ENCODE measurements at regions not wholly inside any gene's neighbourhood (a gene's known extent, or its start where the extent isn't known, plus 50 kb on each side); places are given as distances from the start of the nearest gene placed in this dataset.

GRCh38 chr10:123331438-123331837 is 177.2 kb downstream of the BUB3 start (continued):
- TF ChIP-seq ZNF878 (CRISPR knock-in tag; IDR thresholded peaks at IDR 0.05) (no peak), CREM (IDR thresholded peaks at IDR 0.05) (no peak), CREM (CRISPR knock-in tag; IDR thresholded peaks at IDR 0.05) (no peak), HNF4A (CRISPR knock-in tag; IDR thresholded peaks at IDR 0.05) (no peak), CTCF (CRISPR knock-in tag; IDR thresholded peaks at IDR 0.05) (no peak)

- in situ Hi-C loops (cut with HindIII; ENCODE audit: extremely low pct_ligation_motif_present, low pct_unique_long_range_greater_than_20kb), result no loop called here
- ATAC-seq (no peak), DNase-seq (ENCODE audit: low spot score) (no peak), FAIRE-seq (no peak)
- Histone ChIP-seq H3K4me3 (replicated peaks in 1 of 3; ENCODE audit: insufficient read depth in 1 of 3, low read depth in 2 of 3, low read length in 3 of 3) (no peak overlapping the region), H3K4me2 (ENCODE audit: low read depth, low read length) (no peak overlapping the region), H3K4me1 (ENCODE audit: insufficient read depth, low read length) (no peaks in the 10 kb centered on the region), H3K27ac (ENCODE audit: extremely low read length, insufficient read depth, low read length) (no peak overlapping the region), H3K36me3 (replicated peaks in 1 of 2; ENCODE audit: control insufficient read depth in 1 of 2, insufficient read depth in 2 of 2, low read length in 2 of 2) (no peaks in the 10 kb centered on the region), H3K27me3 (ENCODE audit: control insufficient read depth in 1 of 2, insufficient read depth in 2 of 2, low read length in 2 of 2) (peaks cover 3 to 26% of the 10 kb centered on the region in 2 experiments; a peak in 4 of 5 replicates), H3K9ac (ENCODE audit: insufficient read depth, low read depth, low read length) (no peak overlapping the region), H3K9me3 (ENCODE audit: low read length) (no peaks in the 10 kb centered on the region), H3K79me2 (ENCODE audit: insufficient read depth, low read length) (no peaks in the 10 kb centered on the region), H4K20me1 (ENCODE audit: insufficient read depth, low read length) (no peaks in the 10 kb centered on the region), H2AFZ (ENCODE audit: low read length) (no peak overlapping the region)
- ChIA-PET POLR2A (no interaction called here), CTCF (ENCODE audit: low intra/inter-chr PET ratio, low total read pairs) (no interaction called here)
- intact Hi-C loops (cut with micrococcal nuclease; ENCODE audit: unreplicated experiment), result no loop called here
- WGBS (ENCODE audit: low lambda C conversion rate), result 11% methylated on average over 1 of the region's 1 CpG
- no TSS peak for BruUV-seq (replicated peaks)
- TF ChIP-seq HNRNPUL1 (IDR thresholded peaks at IDR 0.05; ENCODE audit: low read depth, low read length), result no peak
- no peak for TF ChIP-seq SIN3A (IDR thresholded peaks at IDR 0.05; ENCODE audit: borderline replicate concordance, low read depth, low read length)
- no peak for TF ChIP-seq ZKSCAN1 (IDR thresholded peaks at IDR 0.05; ENCODE audit: low read length)
- TF ChIP-seq ZNF7 (CRISPR knock-in tag; IDR thresholded peaks at IDR 0.05), result no peak
- TF ChIP-seq ZNF558 (CRISPR knock-in tag; IDR thresholded peaks at IDR 0.05; ENCODE audit: borderline replicate concordance), result no peak
- TF ChIP-seq FOXA1 (IDR thresholded peaks at IDR 0.05), result no peak
- TF ChIP-seq FOXA1 (CRISPR knock-in tag; IDR thresholded peaks at IDR 0.05), result no peak
- TF ChIP-seq NBN (conservative IDR thresholded peaks at IDR 0.05), result no peak
- TF ChIP-seq ZHX2 (IDR thresholded peaks at IDR 0.05; ENCODE audit: low read depth), result no peak
- no peak for TF ChIP-seq ZHX2 (CRISPR knock-in tag; IDR thresholded peaks at IDR 0.05; ENCODE audit: borderline replicate concordance)
Observed at GRCh38 chr10:123346581-123346980, 192.4 kb downstream of the BUB3 start.

Measured in HepG2 (cell line).